H1 (cell line): ENCODE measurements at regions not wholly inside any gene's neighbourhood (a gene's known extent, or its start where the extent isn't known, plus 50 kb on each side); places are given as distances from the start of the nearest gene placed in this dataset.

Experiments used
- CTCF ChIA-PET: fragments of 300-600 bp; sonication (Branson Sonifier 250); formaldehyde crosslinking; loops from one replicate; lab custom pipeline; 2021; ENCODE audit not compliant: partially characterized antibody; lab: Charles Lee
- POLR2A ChIA-PET: fragments of 300-600 bp; sonication (Branson Sonifier 250); formaldehyde crosslinking; loops from one replicate; lab custom pipeline; 2021; ENCODE audit warnings: inconsistent platforms; ENCODE audit not compliant: partially characterized antibody; lab: Charles Lee
- DNase-seq, 2 experiments: peaks; one replicate each; pipeline versions ENCODE4 v3.0.0 to v3.0.0-alpha.2; 2010 to 2022; ENCODE audit warnings: low spot score in 2 of 2, low read depth in 1 of 2, mixed read lengths in 1 of 2
- FAIRE-seq: peaks from 2 replicates; lab custom pipeline; 2011; peaks lifted over from hg19 to GRCh38; lab: Jason Lieb, UNC
- H2AFZ ChIP-seq: 2 replicates; pipeline ENCODE4 v1.8.1; 2012; ENCODE audit warnings: low read length, inconsistent platforms
- H2AK5ac ChIP-seq: 2 replicates; pipeline ENCODE4 v1.6.1; 2013; ENCODE audit warnings: low read depth, low read length
- H2BK120ac ChIP-seq: replicated peaks from 2 replicates; pipeline ENCODE3; 2013; ENCODE audit warnings: low read depth, low read length, inconsistent platforms
- H2BK12ac ChIP-seq: 2 replicates; pipeline ENCODE4 v1.6.1; 2013; ENCODE audit warnings: low read depth, low read length
- H2BK15ac ChIP-seq: 2 replicates; pipeline ENCODE4 v1.6.1; 2013; ENCODE audit warnings: low read length
- H2BK20ac ChIP-seq: 2 replicates; pipeline ENCODE4 v1.6.1; 2013; ENCODE audit warnings: low read length
- H2BK5ac ChIP-seq: 2 replicates; pipeline ENCODE4 v1.6.1; 2013; ENCODE audit warnings: low read depth, low read length
- H3K14ac ChIP-seq: 2 replicates; pipeline ENCODE4 v1.6.1; 2013; ENCODE audit warnings: inconsistent platforms; ENCODE audit not compliant: insufficient read length
- H3K18ac ChIP-seq: 2 replicates; pipeline ENCODE4 v1.6.1; 2013; ENCODE audit warnings: low read length; ENCODE audit errors: extremely low read depth
- H3K23ac ChIP-seq: 2 replicates; pipeline ENCODE4 v1.6.1; 2013; ENCODE audit warnings: inconsistent platforms; ENCODE audit not compliant: insufficient read length
- H3K23me2 ChIP-seq: 2 replicates; pipeline ENCODE4 v1.6.1; 2013; ENCODE audit warnings: low read depth, low read length
- H3K27ac ChIP-seq: 2 replicates; pipeline ENCODE4 v1.6.1; 2011; ENCODE audit warnings: low read depth, low read length, inconsistent platforms
- H3K27me3 ChIP-seq, 4 experiments: replicated peaks in 1 of 4; 1 replicate in 1 of 4; 2 replicates in 3 of 4; pipeline versions ENCODE4 v1.6.1 to v1.8.1; 2011 to 2013; ENCODE audit warnings: low read length in 3 of 4, mild to moderate bottlenecking in 3 of 4, inconsistent platforms in 2 of 4, mixed read lengths in 2 of 4, moderate library complexity in 1 of 4; ENCODE audit not compliant: control insufficient read depth in 3 of 4, insufficient read depth in 3 of 4; ENCODE audit errors: extremely low read depth in 1 of 4
- H3K36me3 ChIP-seq, 4 experiments: 2 replicates each; pipeline versions ENCODE4 v1.6.1 to v1.8.1; 2011 to 2013; ENCODE audit warnings: mild to moderate bottlenecking in 4 of 4, low read length in 3 of 4, moderate library complexity in 2 of 4, control low read depth in 1 of 4, inconsistent platforms in 1 of 4; ENCODE audit not compliant: insufficient read depth in 4 of 4, control insufficient read depth in 2 of 4
- H3K4ac ChIP-seq: replicated peaks from 2 replicates; pipeline ENCODE3; 2013; ENCODE audit warnings: low read length, low read depth, mixed read lengths, inconsistent platforms; ENCODE audit not compliant: insufficient read length
- H3K4me1 ChIP-seq, 4 experiments: replicated peaks in 1 of 4; 1 replicate in 1 of 4; 2 replicates in 3 of 4; pipeline versions ENCODE4 v1.6.1 to v1.8.1; 2011 to 2013; ENCODE audit warnings: low read length in 3 of 4, inconsistent platforms in 2 of 4, mixed read lengths in 1 of 4; ENCODE audit not compliant: insufficient read depth in 4 of 4, control insufficient read depth in 3 of 4
- H3K4me2 ChIP-seq, 2 experiments: 2 replicates each; pipeline versions ENCODE4 v1.6.1 to v1.8.1; 2011 to 2013; ENCODE audit warnings: low read depth in 2 of 2, low read length in 2 of 2, control low read depth in 1 of 2, inconsistent platforms in 1 of 2, mild to moderate bottlenecking in 1 of 2; ENCODE audit not compliant: insufficient read depth in 1 of 2
- H3K4me3 ChIP-seq, 4 experiments: fragments of 200-600, 300-600 bp in 1 of 4; sonication (generic), shearing (Covaris generic), sonication (Bioruptor Twin) in 1 of 4; 2 replicates each; pipeline versions ENCODE4 v1.5.1 to v1.8.1; 2011 to 2016; ENCODE audit warnings: low read length in 4 of 4, low read depth in 3 of 4, control low read depth in 2 of 4, inconsistent platforms in 2 of 4, mild to moderate bottlenecking in 2 of 4, mixed read lengths in 1 of 4, moderate library complexity in 1 of 4; ENCODE audit not compliant: insufficient read depth in 2 of 4; ENCODE audit errors: extremely low read depth in 1 of 4
- H3K56ac ChIP-seq: replicated peaks from 2 replicates; pipeline ENCODE3; 2013; ENCODE audit warnings: low read depth, mild to moderate bottlenecking, mixed read lengths, low read length, inconsistent platforms; ENCODE audit not compliant: insufficient read length
- H3K79me1 ChIP-seq: 2 replicates; pipeline ENCODE4 v1.6.1; 2013; ENCODE audit warnings: low read depth, low read length, control low read depth
- H3K79me2 ChIP-seq, 2 experiments: 2 replicates each; pipeline versions ENCODE4 v1.6.1 to v1.8.1; 2012 to 2013; ENCODE audit warnings: low read length in 2 of 2, mild to moderate bottlenecking in 2 of 2, inconsistent platforms in 1 of 2; ENCODE audit not compliant: insufficient read depth in 2 of 2, control insufficient read depth in 1 of 2
- H3K9ac ChIP-seq, 4 experiments: replicated peaks in 1 of 4; 1 replicate in 1 of 4; 2 replicates in 3 of 4; pipeline versions ENCODE4 v1.6.1 to v1.8.1; 2011 to 2013; ENCODE audit warnings: low read depth in 3 of 4, low read length in 3 of 4, control low read depth in 2 of 4, mild to moderate bottlenecking in 2 of 4, moderate library complexity in 2 of 4, inconsistent platforms in 1 of 4; ENCODE audit errors: extremely low read depth in 1 of 4
- H3K9me3 ChIP-seq, 2 experiments: 2 replicates each; pipeline versions ENCODE4 v1.6.1 to v1.8.1; 2012 to 2013; ENCODE audit warnings: mild to moderate bottlenecking in 2 of 2, moderate library complexity in 2 of 2, control low read depth in 1 of 2, inconsistent platforms in 1 of 2, low read depth in 1 of 2, low read length in 1 of 2, mixed read lengths in 1 of 2; ENCODE audit not compliant: insufficient read depth in 2 of 2
- H4K20me1 ChIP-seq, 2 experiments: replicated peaks in 1 of 2; 2 replicates each; pipeline versions ENCODE3 to v1.8.1; 2011 to 2013; ENCODE audit warnings: inconsistent platforms in 2 of 2, low read length in 2 of 2, mild to moderate bottlenecking in 1 of 2; ENCODE audit not compliant: insufficient read depth in 2 of 2, control insufficient read depth in 1 of 2
- H4K5ac ChIP-seq: 2 replicates; pipeline ENCODE4 v1.6.1; 2013; ENCODE audit warnings: low read length, low read depth, mixed read lengths, inconsistent platforms; ENCODE audit not compliant: insufficient read length
- H4K8ac ChIP-seq: 2 replicates; pipeline ENCODE4 v1.8.0; 2013; ENCODE audit warnings: mild to moderate bottlenecking, moderate library complexity, low read length, inconsistent platforms; ENCODE audit not compliant: insufficient read depth; ENCODE audit errors: extremely low read depth
- H4K91ac ChIP-seq: replicated peaks from 2 replicates; pipeline ENCODE3; 2013; ENCODE audit warnings: low read length, mixed read lengths, inconsistent platforms; ENCODE audit not compliant: insufficient read length
- CTBP2 ChIP-seq: IDR thresholded peaks from 2 replicates; pipeline ENCODE4 v1.7.0; 2011; ENCODE audit warnings: borderline replicate concordance, mild to moderate bottlenecking, moderate library complexity, mixed read lengths, low read length; ENCODE audit not compliant: insufficient read depth, insufficient read length
- EP300 ChIP-seq, 2 experiments: IDR thresholded peaks; 1 replicate in 1 of 2; 2 replicates in 1 of 2; pipeline ENCODE4 v1.6.1; 2011 to 2012; ENCODE audit warnings: low read depth in 2 of 2, low read length in 2 of 2, mild to moderate bottlenecking in 2 of 2, borderline replicate concordance in 1 of 2, inconsistent platforms in 1 of 2, moderate library complexity in 1 of 2
- EZH2 ChIP-seq: fragments of 200-600 bp; sonication (generic); IDR thresholded peaks from 2 replicates; pipeline ENCODE4 v1.7.1; 2012; ENCODE audit warnings: low read depth, mild to moderate bottlenecking, moderate library complexity, low read length, inconsistent platforms; ENCODE audit not compliant: severe bottlenecking
- GTF2F1 ChIP-seq: IDR thresholded peaks from 2 replicates; pipeline ENCODE4 v1.6.1; 2012; ENCODE audit warnings: low read depth, low read length, improper control_type of control experiment, borderline replicate concordance
- KDM5A ChIP-seq: fragments of 200-600 bp; IDR thresholded peaks from 2 replicates; pipeline ENCODE4 v1.7.1; 2012; ENCODE audit warnings: mild to moderate bottlenecking, low read length, inconsistent platforms, mixed read lengths
- NRF1 ChIP-seq: IDR thresholded peaks from 2 replicates; pipeline ENCODE4 v1.6.1; 2011; ENCODE audit warnings: mild to moderate bottlenecking, low read depth, low read length, improper control_type of control experiment
- TAF1 ChIP-seq: IDR thresholded peaks from 2 replicates; pipeline ENCODE4 v1.6.1; 2011; ENCODE audit warnings: mild to moderate bottlenecking, low read depth, low read length
- TBP ChIP-seq: IDR thresholded peaks from 2 replicates; pipeline ENCODE4 v1.6.1; 2011; ENCODE audit warnings: low read depth, low read length, improper control_type of control experiment
- ZNF274 ChIP-seq: IDR thresholded peaks from 2 replicates; pipeline ENCODE4 v1.7.0; 2012; ENCODE audit warnings: low read length, borderline replicate concordance; ENCODE audit errors: extremely low read depth
- WGBS, 2 experiments: shearing (Covaris generic) in 1 of 2; methylation state at CpG; one replicate each; pipeline versions ENCODE4 v1.1.6 to v1.1.7; 2013 to 2015; ENCODE audit warnings: low lambda C conversion rate in 2 of 2, mixed read lengths in 2 of 2, inconsistent platforms in 1 of 2, low coverage in 1 of 2, missing lambda C conversion rate in 1 of 2; ENCODE audit not compliant: insufficient replicate concordance in 2 of 2, insufficient coverage in 1 of 2, insufficient read length in 1 of 2; ENCODE audit errors: extremely low coverage in 1 of 2, missing lambda C conversion rate in 1 of 2; 5-methylcytosine and 5-hydroxymethylcytosine counted together

- CTCF ChIA-PET: no interaction called here
- Histone ChIP-seq H3K27ac (no peak overlapping the region), H3K4me3 (no peak overlapping the region), H2BK20ac (no peak overlapping the region), H3K9me3 (no peaks in the 10 kb centered on the region; a peak in 1 of 4 replicates), H3K14ac (no peak overlapping the region), H2BK15ac (no peak overlapping the region), H4K20me1 (no peaks in the 10 kb centered on the region), H3K9ac (no peak overlapping the region), H3K56ac (no peak overlapping the region), H2BK120ac (no peak overlapping the region), H3K23ac (no peak overlapping the region), H3K4ac (no peak overlapping the region), H3K27me3 (no peaks in the 10 kb centered on the region), H2BK12ac (no peak overlapping the region), H3K36me3 (no peaks in the 10 kb centered on the region), H3K23me2 (no peaks in the 10 kb centered on the region), H4K5ac (no peak overlapping the region), H4K91ac (no peak overlapping the region), H3K79me1 (no peaks in the 10 kb centered on the region), H3K4me1 (no peaks in the 10 kb centered on the region), H3K18ac (no peak overlapping the region), H3K4me2 (no peak overlapping the region), H4K8ac (no peak overlapping the region), H2BK5ac (no peak overlapping the region), H2AK5ac (no peak overlapping the region), H3K79me2 (no peaks in the 10 kb centered on the region), H2AFZ (no peak overlapping the region)
- TF ChIP-seq TBP: no peak
- no peak for TF ChIP-seq GTF2F1
- no peak for TF ChIP-seq KDM5A
- no peak for TF ChIP-seq CTBP2
- no peak for TF ChIP-seq TAF1
- no peak for TF ChIP-seq ZNF274
- TF ChIP-seq EZH2: no peak
- no peak for TF ChIP-seq EP300 (IDR thresholded peaks at IDR 0.05; ENCODE audit: borderline replicate concordance in 1 of 2, low read depth in 2 of 2, low read length in 2 of 2)
- no peak for TF ChIP-seq NRF1
- DNase-seq (no peak), FAIRE-seq (no peak)
- WGBS, 2 experiments: 93% methylated on average over 2 of the region's 2 CpGs; no CpG with 5 or more reads in 1 of the 2 experiments
- POLR2A ChIA-PET: no interaction called here
Measured at GRCh38 chr5:106648401-106648800, 1022.3 kb downstream of the EFNA5 start.
